ENCODE measurements at regions not wholly inside any gene's neighbourhood (a gene's known extent, or its start where the extent isn't known, plus 50 kb on each side); places are given as distances from the start of the nearest gene placed in this dataset.

- ATAC-seq (ENCODE audit: low read depth) = no peak
- no peaks in the 10 kb centered on the region for H3K36me3 ChIP-seq (ENCODE audit: low read depth)
- TF ChIP-seq CTCF (IDR thresholded peaks at IDR 0.05; ENCODE audit: poor library complexity, severe bottlenecking) = no peak
- no peak for DNase-seq (ENCODE audit: low spot score)
- H3K4me3 ChIP-seq (ENCODE audit: severe bottlenecking) = no peak overlapping the region
- H3K27ac ChIP-seq (ENCODE audit: poor library complexity, severe bottlenecking) = no peak overlapping the region
- H3K4me1 ChIP-seq (ENCODE audit: insufficient read depth, poor library complexity, severe bottlenecking) = no peaks in the 10 kb centered on the region
- H3K27me3 ChIP-seq (ENCODE audit: insufficient read depth, poor library complexity, severe bottlenecking) = peaks cover 15% of the 10 kb centered on the region
- no peaks in the 10 kb centered on the region for H3K9me3 ChIP-seq (ENCODE audit: severe bottlenecking)
Observed at GRCh38 chr5:60293518-60293917, 400.0 kb upstream of the PDE4D start.

GRCh38 chr5:60287174-60287771, 393.7 kb upstream of the PDE4D start:
- Histone ChIP-seq H3K4me3 (ENCODE audit: severe bottlenecking) (no peak overlapping the region), H3K4me1 (ENCODE audit: insufficient read depth, poor library complexity, severe bottlenecking) (no peaks in the 10 kb centered on the region), H3K9me3 (ENCODE audit: severe bottlenecking) (no peaks in the 10 kb centered on the region), H3K27me3 (ENCODE audit: insufficient read depth, poor library complexity, severe bottlenecking) (peaks cover 35% of the 10 kb centered on the region), H3K27ac (ENCODE audit: poor library complexity, severe bottlenecking) (no peak overlapping the region), H3K36me3 (ENCODE audit: low read depth) (no peaks in the 10 kb centered on the region)
- DNase-seq (ENCODE audit: low spot score) (no peak), ATAC-seq (ENCODE audit: low read depth) (peak; percentile 53; the same call in 2 of the 3 replicates)
- peak; percentile 76 for TF ChIP-seq CTCF (IDR thresholded peaks at IDR 0.05; ENCODE audit: poor library complexity, severe bottlenecking)

- ATAC-seq (ENCODE audit: low read depth) (no peak), DNase-seq (ENCODE audit: low spot score) (no peak)
- Histone ChIP-seq H3K9me3 (ENCODE audit: severe bottlenecking) (no peaks in the 10 kb centered on the region), H3K27me3 (ENCODE audit: insufficient read depth, poor library complexity, severe bottlenecking) (peaks cover 35% of the 10 kb centered on the region), H3K4me3 (ENCODE audit: severe bottlenecking) (no peak overlapping the region), H3K4me1 (ENCODE audit: insufficient read depth, poor library complexity, severe bottlenecking) (no peaks in the 10 kb centered on the region), H3K36me3 (ENCODE audit: low read depth) (no peaks in the 10 kb centered on the region), H3K27ac (ENCODE audit: poor library complexity, severe bottlenecking) (no peak overlapping the region)
- TF ChIP-seq CTCF (IDR thresholded peaks at IDR 0.05; ENCODE audit: poor library complexity, severe bottlenecking) = no peak
Observed at GRCh38 chr5:60285910-60286309, 392.4 kb upstream of the PDE4D start.

- H3K27me3 ChIP-seq (ENCODE audit: insufficient read depth, poor library complexity, severe bottlenecking) = peaks cover 18% of the 10 kb centered on the region
- H3K4me1 ChIP-seq (ENCODE audit: insufficient read depth, poor library complexity, severe bottlenecking) = no peaks in the 10 kb centered on the region
- no peaks in the 10 kb centered on the region for H3K36me3 ChIP-seq (ENCODE audit: low read depth)
- no peak for DNase-seq (ENCODE audit: low spot score)
- TF ChIP-seq CTCF (IDR thresholded peaks at IDR 0.05; ENCODE audit: poor library complexity, severe bottlenecking) = no peak
- H3K9me3 ChIP-seq (ENCODE audit: severe bottlenecking) = no peaks in the 10 kb centered on the region
- no peak overlapping the region for H3K4me3 ChIP-seq (ENCODE audit: severe bottlenecking)
- no peak for ATAC-seq (ENCODE audit: low read depth)
- no peak overlapping the region for H3K27ac ChIP-seq (ENCODE audit: poor library complexity, severe bottlenecking)
Observed at GRCh38 chr5:60280943-60281342, 387.4 kb upstream of the PDE4D start.

GRCh38 chr5:60277941-60278340, 384.4 kb upstream of the PDE4D start:
- peaks cover 7% of the 10 kb centered on the region for H3K27me3 ChIP-seq (ENCODE audit: insufficient read depth, poor library complexity, severe bottlenecking)

More at GRCh38 chr5:60277941-60278340, 384.4 kb upstream of the PDE4D start:
- H3K4me1 ChIP-seq (ENCODE audit: insufficient read depth, poor library complexity, severe bottlenecking) = no peaks in the 10 kb centered on the region
- H3K9me3 ChIP-seq (ENCODE audit: severe bottlenecking) = no peaks in the 10 kb centered on the region
- H3K27ac ChIP-seq (ENCODE audit: poor library complexity, severe bottlenecking) = no peak overlapping the region
- DNase-seq (ENCODE audit: low spot score) (no peak), ATAC-seq (ENCODE audit: low read depth) (no peak)
- no peaks in the 10 kb centered on the region for H3K36me3 ChIP-seq (ENCODE audit: low read depth)
- no peak for TF ChIP-seq CTCF (IDR thresholded peaks at IDR 0.05; ENCODE audit: poor library complexity, severe bottlenecking)
- no peak overlapping the region for H3K4me3 ChIP-seq (ENCODE audit: severe bottlenecking)

Measured in RWPE2 (cell line).